ENCODE measurements at regions not wholly inside any gene's neighbourhood (a gene's known extent, or its start where the extent isn't known, plus 50 kb on each side); places are given as distances from the start of the nearest gene placed in this dataset.

DNA sequence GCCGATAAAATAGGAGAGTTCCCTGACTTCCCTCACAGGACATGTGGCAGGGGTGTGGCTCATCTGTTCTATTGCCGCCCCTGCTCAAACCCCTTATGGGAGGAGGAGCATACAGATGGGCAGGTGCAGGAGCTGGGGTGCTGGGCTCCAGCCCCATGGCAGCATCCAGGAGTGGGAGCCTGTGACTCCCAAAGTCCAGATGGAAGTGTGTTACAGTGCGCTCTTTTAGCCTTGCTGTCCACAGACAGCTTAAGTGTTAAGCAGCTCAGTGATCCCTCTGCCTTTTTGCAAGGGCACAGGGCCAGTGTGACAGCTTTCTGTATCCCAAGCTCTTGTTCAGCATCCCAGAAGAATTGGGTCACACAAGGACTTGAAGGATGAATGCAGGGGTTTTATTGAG is 212.3 kb upstream of the MYLIP start:
- Mint-ChIP-seq H3K27ac (no peak overlapping the region), H3K27me3 (ENCODE audit: insufficient read depth, low read depth, poor library complexity) (no peaks in the 10 kb centered on the region), H3K36me3 (ENCODE audit: low read depth) (peaks cover 5% of the 10 kb centered on the region; the same call in 2 of the 3 replicates), H3K4me1 (peaks cover 29% of the 10 kb centered on the region), H3K9me3 (no peaks in the 10 kb centered on the region; the same call in 2 of the 3 replicates), H3K4me3 (no peak overlapping the region)
- H3K27me3 ChIP-seq (ENCODE audit: insufficient read depth), result no peaks in the 10 kb centered on the region
- no peak for DNase-seq (ENCODE audit: low spot score)
- H3F3A ChIP-seq (replicated peaks; ENCODE audit: low read depth), result no peaks in the 10 kb centered on the region
- H3K4me3 ChIP-seq, result no peak overlapping the region
- H3K4me2 ChIP-seq, result no peak overlapping the region
- H3K4me1 ChIP-seq (ENCODE audit: insufficient read depth), result peaks cover 36% of the 10 kb centered on the region
- no peak overlapping the region for H3K27ac ChIP-seq (ENCODE audit: low read depth)
- H2AFZ ChIP-seq, result no peak overlapping the region
- ATAC-seq, result no peak
- H3K79me2 ChIP-seq (replicated peaks; ENCODE audit: insufficient read depth), result no peaks in the 10 kb centered on the region
- peaks cover 6% of the 10 kb centered on the region; the same call in 1 of the 2 replicates for H3K9me2 ChIP-seq (ENCODE audit: insufficient read depth)
- H4K20me1 ChIP-seq (replicated peaks; ENCODE audit: insufficient read depth), result no peaks in the 10 kb centered on the region
- no peaks in the 10 kb centered on the region for H3K36me3 ChIP-seq (ENCODE audit: insufficient read depth)
- no peak for TF ChIP-seq STAT1 (IDR thresholded peaks at IDR 0.05; ENCODE audit: unreplicated experiment)
- no peak for TF ChIP-seq JUNB (IDR thresholded peaks at IDR 0.05; ENCODE audit: unreplicated experiment)
- TF ChIP-seq, protein P1, sequence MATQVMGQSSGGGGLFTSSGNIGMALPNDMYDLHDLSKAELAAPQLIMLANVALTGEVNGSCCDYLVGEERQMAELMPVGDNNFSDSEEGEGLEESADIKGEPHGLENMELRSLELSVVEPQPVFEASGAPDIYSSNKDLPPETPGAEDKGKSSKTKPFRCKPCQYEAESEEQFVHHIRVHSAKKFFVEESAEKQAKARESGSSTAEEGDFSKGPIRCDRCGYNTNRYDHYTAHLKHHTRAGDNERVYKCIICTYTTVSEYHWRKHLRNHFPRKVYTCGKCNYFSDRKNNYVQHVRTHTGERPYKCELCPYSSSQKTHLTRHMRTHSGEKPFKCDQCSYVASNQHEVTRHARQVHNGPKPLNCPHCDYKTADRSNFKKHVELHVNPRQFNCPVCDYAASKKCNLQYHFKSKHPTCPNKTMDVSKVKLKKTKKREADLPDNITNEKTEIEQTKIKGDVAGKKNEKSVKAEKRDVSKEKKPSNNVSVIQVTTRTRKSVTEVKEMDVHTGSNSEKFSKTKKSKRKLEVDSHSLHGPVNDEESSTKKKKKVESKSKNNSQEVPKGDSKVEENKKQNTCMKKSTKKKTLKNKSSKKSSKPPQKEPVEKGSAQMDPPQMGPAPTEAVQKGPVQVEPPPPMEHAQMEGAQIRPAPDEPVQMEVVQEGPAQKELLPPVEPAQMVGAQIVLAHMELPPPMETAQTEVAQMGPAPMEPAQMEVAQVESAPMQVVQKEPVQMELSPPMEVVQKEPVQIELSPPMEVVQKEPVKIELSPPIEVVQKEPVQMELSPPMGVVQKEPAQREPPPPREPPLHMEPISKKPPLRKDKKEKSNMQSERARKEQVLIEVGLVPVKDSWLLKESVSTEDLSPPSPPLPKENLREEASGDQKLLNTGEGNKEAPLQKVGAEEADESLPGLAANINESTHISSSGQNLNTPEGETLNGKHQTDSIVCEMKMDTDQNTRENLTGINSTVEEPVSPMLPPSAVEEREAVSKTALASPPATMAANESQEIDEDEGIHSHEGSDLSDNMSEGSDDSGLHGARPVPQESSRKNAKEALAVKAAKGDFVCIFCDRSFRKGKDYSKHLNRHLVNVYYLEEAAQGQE (IDR thresholded peaks at IDR 0.05; ENCODE audit: unreplicated experiment), result no peak
- TF ChIP-seq, protein P2, sequence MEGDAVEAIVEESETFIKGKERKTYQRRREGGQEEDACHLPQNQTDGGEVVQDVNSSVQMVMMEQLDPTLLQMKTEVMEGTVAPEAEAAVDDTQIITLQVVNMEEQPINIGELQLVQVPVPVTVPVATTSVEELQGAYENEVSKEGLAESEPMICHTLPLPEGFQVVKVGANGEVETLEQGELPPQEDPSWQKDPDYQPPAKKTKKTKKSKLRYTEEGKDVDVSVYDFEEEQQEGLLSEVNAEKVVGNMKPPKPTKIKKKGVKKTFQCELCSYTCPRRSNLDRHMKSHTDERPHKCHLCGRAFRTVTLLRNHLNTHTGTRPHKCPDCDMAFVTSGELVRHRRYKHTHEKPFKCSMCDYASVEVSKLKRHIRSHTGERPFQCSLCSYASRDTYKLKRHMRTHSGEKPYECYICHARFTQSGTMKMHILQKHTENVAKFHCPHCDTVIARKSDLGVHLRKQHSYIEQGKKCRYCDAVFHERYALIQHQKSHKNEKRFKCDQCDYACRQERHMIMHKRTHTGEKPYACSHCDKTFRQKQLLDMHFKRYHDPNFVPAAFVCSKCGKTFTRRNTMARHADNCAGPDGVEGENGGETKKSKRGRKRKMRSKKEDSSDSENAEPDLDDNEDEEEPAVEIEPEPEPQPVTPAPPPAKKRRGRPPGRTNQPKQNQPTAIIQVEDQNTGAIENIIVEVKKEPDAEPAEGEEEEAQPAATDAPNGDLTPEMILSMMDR (conservative IDR thresholded peaks at IDR 0.05; ENCODE audit: low read depth in 2 of 2), result no peak
- no peak for TF ChIP-seq NANOG (IDR thresholded peaks at IDR 0.05; ENCODE audit: borderline replicate concordance)
- TF ChIP-seq, protein P3, sequence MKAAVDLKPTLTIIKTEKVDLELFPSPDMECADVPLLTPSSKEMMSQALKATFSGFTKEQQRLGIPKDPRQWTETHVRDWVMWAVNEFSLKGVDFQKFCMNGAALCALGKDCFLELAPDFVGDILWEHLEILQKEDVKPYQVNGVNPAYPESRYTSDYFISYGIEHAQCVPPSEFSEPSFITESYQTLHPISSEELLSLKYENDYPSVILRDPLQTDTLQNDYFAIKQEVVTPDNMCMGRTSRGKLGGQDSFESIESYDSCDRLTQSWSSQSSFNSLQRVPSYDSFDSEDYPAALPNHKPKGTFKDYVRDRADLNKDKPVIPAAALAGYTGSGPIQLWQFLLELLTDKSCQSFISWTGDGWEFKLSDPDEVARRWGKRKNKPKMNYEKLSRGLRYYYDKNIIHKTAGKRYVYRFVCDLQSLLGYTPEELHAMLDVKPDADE (IDR thresholded peaks at IDR 0.05), result no peak
- TF ChIP-seq, protein P4, sequence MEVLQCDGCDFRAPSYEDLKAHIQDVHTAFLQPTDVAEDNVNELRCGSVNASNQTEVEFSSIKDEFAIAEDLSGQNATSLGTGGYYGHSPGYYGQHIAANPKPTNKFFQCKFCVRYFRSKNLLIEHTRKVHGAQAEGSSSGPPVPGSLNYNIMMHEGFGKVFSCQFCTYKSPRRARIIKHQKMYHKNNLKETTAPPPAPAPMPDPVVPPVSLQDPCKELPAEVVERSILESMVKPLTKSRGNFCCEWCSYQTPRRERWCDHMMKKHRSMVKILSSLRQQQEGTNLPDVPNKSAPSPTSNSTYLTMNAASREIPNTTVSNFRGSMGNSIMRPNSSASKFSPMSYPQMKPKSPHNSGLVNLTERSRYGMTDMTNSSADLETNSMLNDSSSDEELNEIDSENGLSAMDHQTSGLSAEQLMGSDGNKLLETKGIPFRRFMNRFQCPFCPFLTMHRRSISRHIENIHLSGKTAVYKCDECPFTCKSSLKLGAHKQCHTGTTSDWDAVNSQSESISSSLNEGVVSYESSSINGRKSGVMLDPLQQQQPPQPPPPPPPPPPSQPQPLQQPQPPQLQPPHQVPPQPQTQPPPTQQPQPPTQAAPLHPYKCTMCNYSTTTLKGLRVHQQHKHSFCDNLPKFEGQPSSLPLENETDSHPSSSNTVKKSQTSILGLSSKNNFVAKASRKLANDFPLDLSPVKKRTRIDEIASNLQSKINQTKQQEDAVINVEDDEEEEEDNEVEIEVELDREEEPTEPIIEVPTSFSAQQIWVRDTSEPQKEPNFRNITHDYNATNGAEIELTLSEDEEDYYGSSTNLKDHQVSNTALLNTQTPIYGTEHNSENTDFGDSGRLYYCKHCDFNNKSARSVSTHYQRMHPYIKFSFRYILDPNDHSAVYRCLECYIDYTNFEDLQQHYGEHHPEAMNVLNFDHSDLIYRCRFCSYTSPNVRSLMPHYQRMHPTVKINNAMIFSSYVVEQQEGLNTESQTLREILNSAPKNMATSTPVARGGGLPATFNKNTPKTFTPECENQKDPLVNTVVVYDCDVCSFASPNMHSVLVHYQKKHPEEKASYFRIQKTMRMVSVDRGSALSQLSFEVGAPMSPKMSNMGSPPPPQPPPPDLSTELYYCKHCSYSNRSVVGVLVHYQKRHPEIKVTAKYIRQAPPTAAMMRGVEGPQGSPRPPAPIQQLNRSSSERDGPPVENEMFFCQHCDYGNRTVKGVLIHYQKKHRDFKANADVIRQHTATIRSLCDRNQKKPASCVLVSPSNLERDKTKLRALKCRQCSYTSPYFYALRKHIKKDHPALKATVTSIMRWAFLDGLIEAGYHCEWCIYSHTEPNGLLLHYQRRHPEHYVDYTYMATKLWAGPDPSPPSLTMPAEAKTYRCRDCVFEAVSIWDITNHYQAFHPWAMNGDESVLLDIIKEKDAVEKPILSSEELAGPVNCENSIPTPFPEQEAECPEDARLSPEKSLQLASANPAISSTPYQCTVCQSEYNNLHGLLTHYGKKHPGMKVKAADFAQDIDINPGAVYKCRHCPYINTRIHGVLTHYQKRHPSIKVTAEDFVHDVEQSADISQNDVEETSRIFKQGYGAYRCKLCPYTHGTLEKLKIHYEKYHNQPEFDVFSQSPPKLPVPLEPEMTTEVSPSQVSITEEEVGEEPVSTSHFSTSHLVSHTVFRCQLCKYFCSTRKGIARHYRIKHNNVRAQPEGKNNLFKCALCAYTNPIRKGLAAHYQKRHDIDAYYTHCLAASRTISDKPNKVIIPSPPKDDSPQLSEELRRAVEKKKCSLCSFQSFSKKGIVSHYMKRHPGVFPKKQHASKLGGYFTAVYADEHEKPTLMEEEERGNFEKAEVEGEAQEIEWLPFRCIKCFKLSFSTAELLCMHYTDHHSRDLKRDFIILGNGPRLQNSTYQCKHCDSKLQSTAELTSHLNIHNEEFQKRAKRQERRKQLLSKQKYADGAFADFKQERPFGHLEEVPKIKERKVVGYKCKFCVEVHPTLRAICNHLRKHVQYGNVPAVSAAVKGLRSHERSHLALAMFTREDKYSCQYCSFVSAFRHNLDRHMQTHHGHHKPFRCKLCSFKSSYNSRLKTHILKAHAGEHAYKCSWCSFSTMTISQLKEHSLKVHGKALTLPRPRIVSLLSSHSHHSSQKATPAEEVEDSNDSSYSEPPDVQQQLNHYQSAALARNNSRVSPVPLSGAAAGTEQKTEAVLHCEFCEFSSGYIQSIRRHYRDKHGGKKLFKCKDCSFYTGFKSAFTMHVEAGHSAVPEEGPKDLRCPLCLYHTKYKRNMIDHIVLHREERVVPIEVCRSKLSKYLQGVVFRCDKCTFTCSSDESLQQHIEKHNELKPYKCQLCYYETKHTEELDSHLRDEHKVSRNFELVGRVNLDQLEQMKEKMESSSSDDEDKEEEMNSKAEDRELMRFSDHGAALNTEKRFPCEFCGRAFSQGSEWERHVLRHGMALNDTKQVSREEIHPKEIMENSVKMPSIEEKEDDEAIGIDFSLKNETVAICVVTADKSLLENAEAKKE (CRISPR knock-in tag; IDR thresholded peaks at IDR 0.05), result no peak
- TF ChIP-seq EZH2phosphoT487 (IDR thresholded peaks at IDR 0.05; ENCODE audit: unreplicated experiment), result no peak
- TF ChIP-seq CREB1 (CRISPR knock-in tag; IDR thresholded peaks at IDR 0.05; ENCODE audit: low read depth), result no peak
- TF ChIP-seq ZNF331 (CRISPR knock-in tag; IDR thresholded peaks at IDR 0.05; ENCODE audit: low read depth), result no peak
- TF ChIP-seq EZH2 (IDR thresholded peaks at IDR 0.05; ENCODE audit: low read depth, unreplicated experiment), result no peak
- no peak for TF ChIP-seq ZNF114 (CRISPR knock-in tag; IDR thresholded peaks at IDR 0.05)
- no peak for TF ChIP-seq POLR2AphosphoS5 (IDR thresholded peaks at IDR 0.05; ENCODE audit: low read depth)
